HL-60 (cell line): ENCODE measurements at regions not wholly inside any gene's neighbourhood (a gene's known extent, or its start where the extent isn't known, plus 50 kb on each side); places are given as distances from the start of the nearest gene placed in this dataset.

ENCODE experiments used
- DNase-seq, 2 experiments: peaks; one replicate each; pipeline ENCODE4 v3.0.0-alpha.2; 2010 to 2020; ENCODE audit warnings: low read depth in 1 of 2, low spot score in 1 of 2
- H3K27ac ChIP-seq: fragments of 250-450 bp; sonication (Bioruptor Pico); replicated peaks from 2 replicates; pipeline ENCODE4 v1.5.1; 2020; ENCODE audit warnings: mild to moderate bottlenecking, moderate library complexity
- H3K27me3 ChIP-seq: fragments of 250-450 bp; sonication (Bioruptor Pico); 2 replicates; pipeline ENCODE4 v1.5.1; 2021; ENCODE audit warnings: mild to moderate bottlenecking, moderate library complexity; ENCODE audit not compliant: insufficient read depth, poor library complexity, severe bottlenecking
- H3K4me3 ChIP-seq: replicated peaks from 2 replicates; pipeline ENCODE4 v1.5.1; 2011; ENCODE audit warnings: mild to moderate bottlenecking, control low read depth, low read length; ENCODE audit not compliant: insufficient read depth
- CTCF ChIP-seq: IDR thresholded peaks from one replicate; pipeline ENCODE4 v1.5.1; 2011; ENCODE audit warnings: low read length, control low read depth, inconsistent platforms; ENCODE audit not compliant: insufficient read depth
- GABPA ChIP-seq: IDR thresholded peaks from 2 replicates; pipeline ENCODE4 v1.6.1; 2012; ENCODE audit warnings: low read depth
- POLR2AphosphoS5 ChIP-seq: IDR thresholded peaks from 2 replicates; pipeline ENCODE4 v1.6.1; 2012; ENCODE audit warnings: low read depth
- SPI1 ChIP-seq: IDR thresholded peaks from 2 replicates; pipeline ENCODE4 v1.6.1; 2012; ENCODE audit warnings: low read depth, mild to moderate bottlenecking, borderline replicate concordance
- TF ChIP-seq, protein P1 (sequence below): IDR thresholded peaks from 2 replicates; pipeline ENCODE4 v1.6.1; 2012; ENCODE audit warnings: low read depth; ENCODE audit not compliant: insufficient replicate concordance

DNA sequence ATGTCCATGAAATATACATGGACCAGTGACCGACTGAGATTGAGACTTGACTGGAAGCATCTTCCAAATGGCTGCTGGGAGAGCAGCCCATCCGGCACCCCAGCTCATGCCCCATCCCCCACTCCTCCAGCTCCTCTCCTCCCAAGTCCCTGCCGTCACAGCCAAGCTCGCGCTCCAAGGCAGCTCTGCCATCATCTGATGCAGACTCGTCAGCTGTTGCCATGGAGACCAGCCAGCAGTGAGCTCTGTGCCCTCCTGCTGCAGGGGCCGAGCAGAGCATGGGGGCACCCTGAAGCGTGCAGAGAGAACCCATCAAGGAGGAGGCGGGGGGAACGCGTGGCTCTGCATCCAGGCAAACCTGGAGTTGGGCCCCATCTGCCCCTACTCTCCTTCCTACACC lies 74.5 kb upstream of the TNRC6C start:
- Histone ChIP-seq H3K27me3 (peaks cover 14% of the 10 kb centered on the region), H3K27ac (no peak overlapping the region), H3K4me3 (no peak overlapping the region)
- TF ChIP-seq, protein P1, sequence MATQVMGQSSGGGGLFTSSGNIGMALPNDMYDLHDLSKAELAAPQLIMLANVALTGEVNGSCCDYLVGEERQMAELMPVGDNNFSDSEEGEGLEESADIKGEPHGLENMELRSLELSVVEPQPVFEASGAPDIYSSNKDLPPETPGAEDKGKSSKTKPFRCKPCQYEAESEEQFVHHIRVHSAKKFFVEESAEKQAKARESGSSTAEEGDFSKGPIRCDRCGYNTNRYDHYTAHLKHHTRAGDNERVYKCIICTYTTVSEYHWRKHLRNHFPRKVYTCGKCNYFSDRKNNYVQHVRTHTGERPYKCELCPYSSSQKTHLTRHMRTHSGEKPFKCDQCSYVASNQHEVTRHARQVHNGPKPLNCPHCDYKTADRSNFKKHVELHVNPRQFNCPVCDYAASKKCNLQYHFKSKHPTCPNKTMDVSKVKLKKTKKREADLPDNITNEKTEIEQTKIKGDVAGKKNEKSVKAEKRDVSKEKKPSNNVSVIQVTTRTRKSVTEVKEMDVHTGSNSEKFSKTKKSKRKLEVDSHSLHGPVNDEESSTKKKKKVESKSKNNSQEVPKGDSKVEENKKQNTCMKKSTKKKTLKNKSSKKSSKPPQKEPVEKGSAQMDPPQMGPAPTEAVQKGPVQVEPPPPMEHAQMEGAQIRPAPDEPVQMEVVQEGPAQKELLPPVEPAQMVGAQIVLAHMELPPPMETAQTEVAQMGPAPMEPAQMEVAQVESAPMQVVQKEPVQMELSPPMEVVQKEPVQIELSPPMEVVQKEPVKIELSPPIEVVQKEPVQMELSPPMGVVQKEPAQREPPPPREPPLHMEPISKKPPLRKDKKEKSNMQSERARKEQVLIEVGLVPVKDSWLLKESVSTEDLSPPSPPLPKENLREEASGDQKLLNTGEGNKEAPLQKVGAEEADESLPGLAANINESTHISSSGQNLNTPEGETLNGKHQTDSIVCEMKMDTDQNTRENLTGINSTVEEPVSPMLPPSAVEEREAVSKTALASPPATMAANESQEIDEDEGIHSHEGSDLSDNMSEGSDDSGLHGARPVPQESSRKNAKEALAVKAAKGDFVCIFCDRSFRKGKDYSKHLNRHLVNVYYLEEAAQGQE = no peak
- TF ChIP-seq POLR2AphosphoS5 = no peak
- no peak for TF ChIP-seq SPI1
- no peak for TF ChIP-seq CTCF
- TF ChIP-seq GABPA = no peak
- no peak for DNase-seq

DNA sequence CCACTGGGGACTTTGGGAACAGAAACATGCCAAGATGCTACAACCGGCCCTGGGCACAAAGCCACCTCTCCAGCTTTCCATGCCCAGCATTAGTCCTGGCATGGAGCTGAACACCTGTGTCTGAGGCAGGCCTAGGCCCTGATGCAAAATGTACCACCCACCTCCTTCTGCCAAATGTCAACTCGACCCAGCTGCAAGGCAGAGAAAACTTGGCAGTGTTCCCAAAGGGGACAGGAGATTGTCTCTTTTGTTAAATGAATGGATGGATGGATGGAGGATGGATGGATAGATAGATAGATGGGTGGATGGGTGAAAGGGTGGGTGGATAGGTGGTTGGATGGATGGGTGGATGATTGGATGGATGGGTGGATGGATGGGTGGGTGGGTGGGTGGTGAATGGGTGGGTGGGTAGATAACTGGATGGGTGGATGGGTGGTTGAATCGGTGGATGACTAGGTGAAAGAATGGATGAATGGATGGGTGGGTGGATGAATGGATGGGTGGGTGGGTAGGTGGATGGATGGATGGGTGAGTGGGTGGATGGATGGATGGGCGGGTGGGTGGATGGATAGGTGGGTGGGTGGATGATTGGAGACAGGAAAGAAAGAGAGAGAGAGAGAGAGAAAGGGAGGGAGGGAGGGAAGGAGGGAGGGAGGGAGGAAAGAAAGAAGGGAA lies 73.4 kb upstream of the TNRC6C start:
- Histone ChIP-seq H3K4me3 (no peak overlapping the region), H3K27me3 (peaks cover 20% of the 10 kb centered on the region), H3K27ac (no peak overlapping the region)
- TF ChIP-seq, protein P1 = no peak
- TF ChIP-seq GABPA (no peak), CTCF (no peak), SPI1 (no peak), POLR2AphosphoS5 (no peak)
- DNase-seq = no peak

DNA sequence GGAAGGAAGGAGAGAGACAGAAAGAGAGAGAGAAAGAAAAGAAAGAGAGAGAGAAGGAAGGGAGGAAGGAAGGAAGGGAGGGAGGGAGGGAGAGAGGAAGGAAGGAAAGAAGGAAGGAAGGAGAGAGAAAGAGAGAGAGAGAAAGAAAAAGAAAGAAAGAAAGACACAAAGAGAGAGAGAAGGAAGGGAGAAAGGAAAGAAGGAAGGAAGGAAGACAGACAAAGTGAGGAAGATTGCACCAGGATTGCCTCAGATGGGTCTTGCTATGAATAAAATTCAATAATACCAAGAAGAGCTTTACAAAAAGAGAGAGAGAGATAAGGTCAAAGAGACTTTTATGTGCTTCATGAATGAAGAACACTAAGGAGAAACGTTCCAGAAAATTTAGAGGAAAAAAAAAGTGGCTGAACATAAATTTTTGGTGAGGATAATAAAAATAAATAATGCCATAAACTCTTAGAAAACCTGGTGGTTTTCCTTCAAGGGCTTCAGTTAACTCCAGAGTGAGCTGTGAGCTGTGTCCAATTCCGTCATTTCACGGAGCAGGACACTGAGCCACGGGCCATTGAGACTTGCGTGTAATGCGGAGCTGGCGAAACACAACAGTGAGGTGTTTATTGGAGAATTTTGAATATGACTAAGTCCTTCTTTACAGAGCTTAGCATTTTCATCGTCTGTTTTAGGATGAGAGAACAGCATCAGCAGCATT lies 72.7 kb upstream of the TNRC6C start:
- peaks cover 20% of the 10 kb centered on the region for H3K27me3 ChIP-seq
- TF ChIP-seq, protein P1 = no peak
- TF ChIP-seq POLR2AphosphoS5 (no peak), GABPA (no peak), CTCF (no peak), SPI1 (no peak)
- DNase-seq = no peak
- no peak overlapping the region for H3K4me3 ChIP-seq
- H3K27ac ChIP-seq = no peak overlapping the region
